C4-2B (cell line): ENCODE measurements at regions not wholly inside any gene's neighbourhood (a gene's known extent, or its start where the extent isn't known, plus 50 kb on each side); places are given as distances from the start of the nearest gene placed in this dataset.

Experiments used
- CTCF ChIP-seq: fragments of 450-650 bp; conservative IDR thresholded peaks from 2 replicates; pipeline ENCODE4 v1.5.1; 2017; ENCODE audit warnings: mild to moderate bottlenecking
- ZFX ChIP-seq: fragments of 450-650 bp; IDR thresholded peaks from 2 replicates; pipeline ENCODE4 v1.6.1; 2017

- TF ChIP-seq CTCF (no peak), ZFX (no peak)
Observed at GRCh38 chr2:191749181-191749540, 71.2 kb downstream of the NABP1 start.
